ENCODE measurements at regions not wholly inside any gene's neighbourhood (a gene's known extent, or its start where the extent isn't known, plus 50 kb on each side); places are given as distances from the start of the nearest gene placed in this dataset.

GRCh38 chr12:88868050-88868449 lies 287.8 kb upstream of the KITLG start:
- Histone ChIP-seq H3K9me2 (ENCODE audit: insufficient read depth, low read length) (no peaks in the 10 kb centered on the region), H3K4me3 (ENCODE audit: low read depth, low read length, poor library complexity, severe bottlenecking) (no peak overlapping the region), H3K4me1 (ENCODE audit: insufficient read depth, low read length, poor library complexity, severe bottlenecking) (no peaks in the 10 kb centered on the region), H4K20me1 (ENCODE audit: insufficient read depth, low read length) (no peaks in the 10 kb centered on the region), H3K9me3 (ENCODE audit: low read length) (no peaks in the 10 kb centered on the region), H3K4me2 (ENCODE audit: low read length) (no peak overlapping the region), H2AFZ (ENCODE audit: low read length) (no peak overlapping the region), H3K36me3 (ENCODE audit: insufficient read depth, low read length) (no peaks in the 10 kb centered on the region), H3K79me2 (ENCODE audit: insufficient read depth, low read depth, low read length) (no peaks in the 10 kb centered on the region), H3K27ac (ENCODE audit: low read depth, low read length, poor library complexity, severe bottlenecking) (no peak overlapping the region)
- TF ChIP-seq EZH2phosphoT487 (IDR thresholded peaks at IDR 0.05; ENCODE audit: borderline replicate concordance, low read depth, low read length) (no peak), CTCF (conservative IDR thresholded peaks at IDR 0.05; ENCODE audit: low read length) (no peak)
- BruUV-seq (replicated peaks), result no TSS peak
- no peak for DNase-seq (ENCODE audit: low spot score)
- CTCF ChIA-PET (ENCODE audit: unreplicated experiment), result no interaction called here
- intact Hi-C loops (cut with micrococcal nuclease; ENCODE audit: unreplicated experiment), result no loop called here
- POLR2A ChIA-PET, result no interaction called here

GRCh38 chr12:88867510-88867909 lies 287.2 kb upstream of the KITLG start:
- H3K4me2 ChIP-seq (ENCODE audit: low read length), result no peak overlapping the region
- no TSS peak for BruUV-seq (replicated peaks)
- no peaks in the 10 kb centered on the region for H3K9me3 ChIP-seq (ENCODE audit: low read length)
- TF ChIP-seq CTCF (conservative IDR thresholded peaks at IDR 0.05; ENCODE audit: low read length), result no peak
- no peak for TF ChIP-seq EZH2phosphoT487 (IDR thresholded peaks at IDR 0.05; ENCODE audit: borderline replicate concordance, low read depth, low read length)
- ChIA-PET CTCF (ENCODE audit: unreplicated experiment) (no interaction called here), POLR2A (no interaction called here)
- intact Hi-C loops (cut with micrococcal nuclease; ENCODE audit: unreplicated experiment), result no loop called here
- DNase-seq (ENCODE audit: low spot score), result no peak
- H3K4me3 ChIP-seq (ENCODE audit: low read depth, low read length, poor library complexity, severe bottlenecking), result no peak overlapping the region
- no peak overlapping the region for H2AFZ ChIP-seq (ENCODE audit: low read length)
- H3K36me3 ChIP-seq (ENCODE audit: insufficient read depth, low read length), result no peaks in the 10 kb centered on the region
- H3K79me2 ChIP-seq (ENCODE audit: insufficient read depth, low read depth, low read length), result no peaks in the 10 kb centered on the region
- H3K27ac ChIP-seq (ENCODE audit: low read depth, low read length, poor library complexity, severe bottlenecking), result no peak overlapping the region
- H3K4me1 ChIP-seq (ENCODE audit: insufficient read depth, low read length, poor library complexity, severe bottlenecking), result no peaks in the 10 kb centered on the region
- H4K20me1 ChIP-seq (ENCODE audit: insufficient read depth, low read length), result no peaks in the 10 kb centered on the region
- H3K9me2 ChIP-seq (ENCODE audit: insufficient read depth, low read length), result no peaks in the 10 kb centered on the region

- Histone ChIP-seq H3K9me2 (ENCODE audit: insufficient read depth, low read length) (no peaks in the 10 kb centered on the region), H3K36me3 (ENCODE audit: insufficient read depth, low read length) (no peaks in the 10 kb centered on the region), H3K9me3 (ENCODE audit: low read length) (no peaks in the 10 kb centered on the region), H2AFZ (ENCODE audit: low read length) (no peak overlapping the region), H3K27ac (ENCODE audit: low read depth, low read length, poor library complexity, severe bottlenecking) (no peak overlapping the region), H4K20me1 (ENCODE audit: insufficient read depth, low read length) (no peaks in the 10 kb centered on the region), H3K4me2 (ENCODE audit: low read length) (no peak overlapping the region), H3K4me1 (ENCODE audit: insufficient read depth, low read length, poor library complexity, severe bottlenecking) (no peaks in the 10 kb centered on the region), H3K79me2 (ENCODE audit: insufficient read depth, low read depth, low read length) (no peaks in the 10 kb centered on the region), H3K4me3 (ENCODE audit: low read depth, low read length, poor library complexity, severe bottlenecking) (no peak overlapping the region)
- intact Hi-C loops (cut with micrococcal nuclease; ENCODE audit: unreplicated experiment), result no loop called here
- ChIA-PET POLR2A (interaction anchor here (0.6 kb wide), 1 partner anchor 433 kb away, joined by 3 read pairs; no protein-coding TSS in a partner anchor), CTCF (ENCODE audit: unreplicated experiment) (no interaction called here)
- DNase-seq (ENCODE audit: low spot score), result no peak
- no TSS peak for BruUV-seq (replicated peaks)
- TF ChIP-seq CTCF (conservative IDR thresholded peaks at IDR 0.05; ENCODE audit: low read length), result no peak
- TF ChIP-seq EZH2phosphoT487 (IDR thresholded peaks at IDR 0.05; ENCODE audit: borderline replicate concordance, low read depth, low read length), result no peak
Observed at GRCh38 chr12:88866881-88867280, 286.6 kb upstream of the KITLG start.
